PC-9 (cell line): ENCODE measurements at regions not wholly inside any gene's neighbourhood (a gene's known extent, or its start where the extent isn't known, plus 50 kb on each side); places are given as distances from the start of the nearest gene placed in this dataset.

ENCODE experiments used
- CTCF ChIP-seq: fragments of 200-600 bp; sonication (generic); conservative IDR thresholded peaks from 2 replicates; pipeline ENCODE4 v1.6.1; 2017; ENCODE audit warnings: mixed run types, antibody characterized with exemption, mild to moderate bottlenecking, moderate library complexity
- EZH2 ChIP-seq: fragments of 200-600 bp; sonication (generic); IDR thresholded peaks from 2 replicates; pipeline ENCODE4 v1.8.0; 2017; ENCODE audit warnings: antibody characterized with exemption, low read depth

- TF ChIP-seq EZH2 (no peak), CTCF (no peak)
These were observed 1010.6 kb downstream of the PCDH9 start for GRCh38 chr13:66219506-66219905.
